Panc1 (cell line): ENCODE measurements at regions not wholly inside any gene's neighbourhood (a gene's known extent, or its start where the extent isn't known, plus 50 kb on each side); places are given as distances from the start of the nearest gene placed in this dataset.

Experiments
- ATAC-seq: fragments of 200-7000 bp; cut with Tn5 transposase; 2 replicates; pipeline ENCODE4 v1.9.1; 2020; ENCODE audit warnings: mild to moderate bottlenecking, moderate library complexity
- BruUV-seq: library from RNA; stranded (reverse); fragments of 400-500 nt; replicated peaks from 2 replicates; lab custom pipeline; 2021; lab: Mats Ljungman, UMichigan
- CTCF ChIA-PET: fragments of 300-600 bp; sonication (Branson Sonifier 250); formaldehyde crosslinking; loops from one replicate; lab custom pipeline; 2022; ENCODE audit warnings: antibody characterized with exemption; lab: Charles Lee
- POLR2A ChIA-PET: fragments of 300-600 bp; sonication (Branson Sonifier 250); formaldehyde crosslinking; loops from one replicate; lab custom pipeline; 2022; ENCODE audit warnings: antibody characterized with exemption; lab: Charles Lee
- DNase-seq: peaks from one replicate; pipeline ENCODE4 v3.0.0-alpha.2; 2010; ENCODE audit warnings: low read depth, low spot score
- H3K27ac ChIP-seq: 2 replicates; pipeline ENCODE4 v1.5.1; 2011; ENCODE audit warnings: mild to moderate bottlenecking, low read length, inconsistent platforms
- H3K27me3 ChIP-seq: fragments of 200-500 bp; sonication (Bioruptor generic); 2 replicates; pipeline ENCODE4 v1.6.0; 2014; ENCODE audit warnings: low read length, inconsistent platforms; ENCODE audit not compliant: control insufficient read depth, insufficient read depth
- H3K36me3 ChIP-seq: fragments of 200-500 bp; sonication (Bioruptor generic); 2 replicates; pipeline ENCODE4 v1.5.1; 2014; ENCODE audit warnings: inconsistent platforms, mild to moderate bottlenecking, low read length, moderate library complexity; ENCODE audit not compliant: control insufficient read depth, insufficient read depth
- H3K4me1 ChIP-seq: 2 replicates; pipeline ENCODE4 v1.5.1; 2011; ENCODE audit warnings: inconsistent platforms, mild to moderate bottlenecking, low read length, moderate library complexity; ENCODE audit not compliant: control insufficient read depth, insufficient read depth
- H3K4me3 ChIP-seq, 2 experiments: 2 replicates each; pipeline ENCODE4 v1.5.1; 2011 to 2012; ENCODE audit warnings: low read depth in 2 of 2, low read length in 2 of 2, mild to moderate bottlenecking in 2 of 2, inconsistent platforms in 1 of 2, moderate library complexity in 1 of 2
- H3K9me3 ChIP-seq: fragments of 200-500 bp; sonication (Bioruptor generic); 2 replicates; pipeline ENCODE4 v1.5.1; 2014; ENCODE audit warnings: low read depth, mild to moderate bottlenecking, inconsistent platforms, low read length, moderate library complexity; ENCODE audit not compliant: control insufficient read depth, insufficient read depth
- CTCF ChIP-seq: fragments of 450-650 bp; IDR thresholded peaks from 2 replicates; pipeline ENCODE4 v1.5.1; 2017; ENCODE audit warnings: mild to moderate bottlenecking
- POLR2AphosphoS5 ChIP-seq: IDR thresholded peaks from 2 replicates; pipeline ENCODE4 v1.6.1; 2012; ENCODE audit warnings: mild to moderate bottlenecking, low read depth, low read length, moderate library complexity
- REST ChIP-seq, 2 experiments: IDR thresholded peaks; 2 replicates each; pipeline ENCODE4 v1.6.1; 2011 to 2012; ENCODE audit warnings: low read depth in 2 of 2, control low read depth in 1 of 2, low read length in 1 of 2, mild to moderate bottlenecking in 1 of 2, moderate library complexity in 1 of 2; ENCODE audit not compliant: insufficient read depth in 1 of 2
- SIN3A ChIP-seq: IDR thresholded peaks from 2 replicates; pipeline ENCODE4 v1.6.1; 2012; ENCODE audit warnings: low read depth, mild to moderate bottlenecking, low read length, moderate library complexity, borderline replicate concordance; ENCODE audit not compliant: insufficient read depth
- TCF7L2 ChIP-seq: IDR thresholded peaks from 2 replicates; pipeline ENCODE4 v1.6.1; 2011; ENCODE audit warnings: mild to moderate bottlenecking, low read depth, low read length, inconsistent platforms
- in situ Hi-C: cut with HindIII; loops from 2 replicates; pipeline ENCODE4 v1.10.0; 2016; ENCODE audit warnings: low sequenced_read_pairs, low pct_unique_long_range_greater_than_20kb
- intact Hi-C: fragments of 100-400 bp; cut with micrococcal nuclease; formaldehyde crosslinking; loops from one replicate; pipeline ENCODE4 v1.10.0; 2022; ENCODE audit not compliant: unreplicated experiment

DNA sequence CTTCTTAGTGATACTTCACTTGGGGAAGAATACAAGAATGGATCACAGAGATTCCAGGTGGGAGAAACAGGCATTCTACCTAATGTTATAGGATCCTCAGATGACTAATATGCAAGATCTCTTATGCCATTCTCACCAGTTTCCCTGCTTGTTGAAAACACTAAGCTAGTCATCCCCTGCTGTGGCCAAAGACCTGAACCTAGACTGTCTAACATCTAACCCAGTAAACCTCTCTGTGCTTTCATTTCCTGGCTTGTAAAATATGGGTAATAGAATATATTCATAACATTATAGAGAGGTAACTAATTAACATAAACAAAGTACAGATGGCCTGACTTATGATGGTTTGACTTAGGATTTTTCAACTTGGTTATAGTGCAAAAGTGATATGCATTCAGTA, 776.3 kb downstream of the TUSC7 start:
- Histone ChIP-seq H3K27me3 (no peaks in the 10 kb centered on the region), H3K9me3 (no peaks in the 10 kb centered on the region), H3K27ac (no peak overlapping the region), H3K4me3 (no peak overlapping the region), H3K36me3 (no peaks in the 10 kb centered on the region), H3K4me1 (no peaks in the 10 kb centered on the region)
- intact Hi-C loops (no loop called here), in situ Hi-C loops (no loop called here)
- ATAC-seq (no peak), DNase-seq (no peak)
- TF ChIP-seq POLR2AphosphoS5: no peak
- TF ChIP-seq REST (IDR thresholded peaks at IDR 0.05; ENCODE audit: insufficient read depth in 1 of 2, low read depth in 2 of 2, low read length in 1 of 2): no peak
- TF ChIP-seq SIN3A: no peak
- TF ChIP-seq TCF7L2: no peak
- no peak for TF ChIP-seq CTCF
- ChIA-PET CTCF (no interaction called here), POLR2A (interaction anchor here (0.7 kb wide), 1 partner anchor 1134 kb away, joined by 6 read pairs; no protein-coding TSS in a partner anchor)
- no TSS peak for BruUV-seq

GRCh38 chr3:117486719-117487716, 777.4 kb downstream of the TUSC7 start:
- no peaks in the 10 kb centered on the region for H3K9me3 ChIP-seq
- H3K4me3 ChIP-seq: no peak overlapping the region
- H3K27me3 ChIP-seq: no peaks in the 10 kb centered on the region
- no peak for ATAC-seq
- no TSS peak for BruUV-seq
- intact Hi-C loops (no loop called here), in situ Hi-C loops (no loop called here)
- ChIA-PET POLR2A (interaction anchor here (0.7 kb wide), 1 partner anchor 30 kb away, joined by 7 read pairs; no protein-coding TSS in a partner anchor), CTCF (no interaction called here)
- no peak for DNase-seq
- H3K27ac ChIP-seq: no peak overlapping the region
- no peaks in the 10 kb centered on the region for H3K4me1 ChIP-seq
- no peaks in the 10 kb centered on the region for H3K36me3 ChIP-seq
- TF ChIP-seq TCF7L2: no peak
- TF ChIP-seq SIN3A: no peak
- no peak for TF ChIP-seq REST (IDR thresholded peaks at IDR 0.05; ENCODE audit: insufficient read depth in 1 of 2, low read depth in 2 of 2, low read length in 1 of 2)
- TF ChIP-seq CTCF: no peak
- TF ChIP-seq POLR2AphosphoS5: no peak
